Omental fat pad (tissue), 3 donors: ENCODE measurements at regions not wholly inside any gene's neighbourhood (a gene's known extent, or its start where the extent isn't known, plus 50 kb on each side); places are given as distances from the start of the nearest gene placed in this dataset.

Source experiments
- ATAC-seq: fragments of 150-250 bp; one replicate; pipeline ENCODE4 v1.9.1; 2016; ENCODE audit warnings: mild to moderate bottlenecking, moderate library complexity; ENCODE audit not compliant: low FRiP score
- DNase-seq: peaks from one replicate; pipeline ENCODE4 v3.0.0-alpha.2; 2019; ENCODE audit warnings: low spot score
- TF ChIP-seq, protein P1 (sequence below), 3 donors: fragments of 450-650 bp; IDR thresholded peaks; one replicate each; pipeline ENCODE4 v1.5.1; 2016 to 2017; ENCODE audit warnings: antibody characterized with exemption in 3 of 3, mild to moderate bottlenecking in 3 of 3, moderate library complexity in 2 of 3

DNA sequence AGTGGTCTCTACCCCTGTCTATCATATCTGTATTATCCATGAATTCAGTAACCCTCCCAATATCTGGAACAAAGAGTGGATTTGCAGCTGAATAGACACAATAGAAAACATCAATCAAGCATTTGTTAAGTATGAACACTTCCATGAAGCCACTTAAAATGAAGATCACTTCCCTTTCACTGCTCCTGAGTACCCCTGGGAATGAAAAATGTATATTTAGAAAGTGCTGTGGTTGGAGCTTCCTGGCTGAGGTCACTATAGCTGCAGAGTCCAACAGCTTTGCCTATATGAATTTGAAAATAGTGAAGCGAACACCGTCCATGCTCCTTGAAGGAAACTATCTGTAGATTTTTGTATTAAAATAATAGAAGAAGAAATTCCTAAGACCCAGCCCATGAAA lies 227.0 kb downstream of the DTHD1 start:
- TF ChIP-seq, protein P1, sequence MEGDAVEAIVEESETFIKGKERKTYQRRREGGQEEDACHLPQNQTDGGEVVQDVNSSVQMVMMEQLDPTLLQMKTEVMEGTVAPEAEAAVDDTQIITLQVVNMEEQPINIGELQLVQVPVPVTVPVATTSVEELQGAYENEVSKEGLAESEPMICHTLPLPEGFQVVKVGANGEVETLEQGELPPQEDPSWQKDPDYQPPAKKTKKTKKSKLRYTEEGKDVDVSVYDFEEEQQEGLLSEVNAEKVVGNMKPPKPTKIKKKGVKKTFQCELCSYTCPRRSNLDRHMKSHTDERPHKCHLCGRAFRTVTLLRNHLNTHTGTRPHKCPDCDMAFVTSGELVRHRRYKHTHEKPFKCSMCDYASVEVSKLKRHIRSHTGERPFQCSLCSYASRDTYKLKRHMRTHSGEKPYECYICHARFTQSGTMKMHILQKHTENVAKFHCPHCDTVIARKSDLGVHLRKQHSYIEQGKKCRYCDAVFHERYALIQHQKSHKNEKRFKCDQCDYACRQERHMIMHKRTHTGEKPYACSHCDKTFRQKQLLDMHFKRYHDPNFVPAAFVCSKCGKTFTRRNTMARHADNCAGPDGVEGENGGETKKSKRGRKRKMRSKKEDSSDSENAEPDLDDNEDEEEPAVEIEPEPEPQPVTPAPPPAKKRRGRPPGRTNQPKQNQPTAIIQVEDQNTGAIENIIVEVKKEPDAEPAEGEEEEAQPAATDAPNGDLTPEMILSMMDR (IDR thresholded peaks at IDR 0.05): no peak
- ATAC-seq (no peak), DNase-seq (no peak)

GRCh38 chr4:36509845-36510244 lies 228.4 kb downstream of the DTHD1 start:
- TF ChIP-seq, protein P1 (IDR thresholded peaks at IDR 0.05): no peak
- ATAC-seq: no peak
- no peak for DNase-seq

GRCh38 chr4:36511785-36512184 lies 230.4 kb downstream of the DTHD1 start:
- TF ChIP-seq, protein P1 (IDR thresholded peaks at IDR 0.05): no peak

GRCh38 chr4:36516522-36517095 lies 235.2 kb downstream of the DTHD1 start:
- DNase-seq (no peak), ATAC-seq (no peak)

More at GRCh38 chr4:36511785-36512184, 230.4 kb downstream of the DTHD1 start:
- ATAC-seq: no peak
- no peak for DNase-seq

DNA sequence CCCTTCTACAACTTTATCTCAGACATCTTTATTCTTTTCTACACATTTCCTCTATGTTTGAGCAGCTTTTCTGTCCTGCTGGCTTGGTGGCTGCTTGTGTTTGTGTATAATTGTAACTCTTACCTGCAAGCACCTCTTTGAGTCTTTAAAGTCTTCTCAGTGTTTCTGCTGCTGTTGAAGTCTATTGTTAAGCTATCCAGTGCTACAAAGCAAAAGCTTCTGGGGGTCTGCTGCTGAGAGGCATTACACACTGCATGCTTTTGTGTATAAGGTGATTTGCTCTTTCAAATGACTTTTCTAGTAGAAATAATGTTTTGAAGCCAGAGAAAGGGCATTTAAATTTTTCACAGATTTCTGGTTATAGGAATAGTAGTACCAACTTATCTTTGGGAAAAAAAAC lies 241.8 kb downstream of the DTHD1 start:
- DNase-seq: no peak
- TF ChIP-seq, protein P1 (IDR thresholded peaks at IDR 0.05): no peak
- no peak for ATAC-seq

More at GRCh38 chr4:36516522-36517095, 235.2 kb downstream of the DTHD1 start:
- TF ChIP-seq, protein P1 (IDR thresholded peaks at IDR 0.05): no peak

- TF ChIP-seq, protein P1 (IDR thresholded peaks at IDR 0.05): no peak
- DNase-seq (no peak), ATAC-seq (no peak)
These were observed 251.4 kb downstream of the DTHD1 start for GRCh38 chr4:36532670-36533379.

DNA sequence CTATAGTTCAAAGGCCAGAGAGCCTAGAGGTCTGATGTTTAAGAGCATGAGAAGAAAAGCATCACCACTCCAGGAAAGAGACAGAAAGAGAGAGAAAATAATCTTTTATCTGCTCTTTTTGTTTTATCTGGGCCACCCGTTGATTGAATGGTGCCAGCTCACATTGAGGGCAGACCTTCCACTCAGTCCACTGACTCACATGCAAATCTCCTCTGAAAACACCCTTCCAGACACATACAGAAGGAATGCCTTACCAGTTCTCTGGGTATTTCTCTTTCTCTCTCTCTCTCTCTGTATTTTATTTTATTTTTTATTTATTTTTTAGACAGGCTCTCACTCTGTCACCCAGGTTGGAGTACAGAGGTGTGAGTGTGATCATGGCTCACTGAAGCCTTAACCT lies 252.5 kb downstream of the DTHD1 start:
- TF ChIP-seq, protein P1 (IDR thresholded peaks at IDR 0.05): no peak
- no peak for ATAC-seq
- DNase-seq: no peak
